H1 (cell line): ENCODE measurements at regions not wholly inside any gene's neighbourhood (a gene's known extent, or its start where the extent isn't known, plus 50 kb on each side); places are given as distances from the start of the nearest gene placed in this dataset.

Experiments used
- HDAC6 ChIP-seq: IDR thresholded peaks from one replicate; pipeline ENCODE4 v1.7.1; 2012; ENCODE audit warnings: low read depth, mild to moderate bottlenecking, inconsistent platforms, low read length, moderate library complexity
- POLR2AphosphoS5 ChIP-seq: IDR thresholded peaks from 2 replicates; pipeline ENCODE4 v1.6.1; 2011; ENCODE audit warnings: low read depth, low read length
- SIRT6 ChIP-seq: IDR thresholded peaks from one replicate; pipeline ENCODE4 v1.7.1; 2012; ENCODE audit warnings: low read length, inconsistent platforms
- TAF7 ChIP-seq: optimal IDR thresholded peaks from 2 replicates; pipeline ENCODE3; 2011; ENCODE audit warnings: low read depth, mild to moderate bottlenecking, inconsistent platforms, low read length, moderate library complexity, borderline replicate concordance
- TBP ChIP-seq: IDR thresholded peaks from 2 replicates; pipeline ENCODE4 v1.6.1; 2011; ENCODE audit warnings: low read depth, low read length, improper control_type of control experiment

GRCh38 chr1:219676012-219676765 is 63.3 kb upstream of the ZC3H11B start (continued):
- TF ChIP-seq HDAC6, result no peak
- no peak for TF ChIP-seq TAF7
- TF ChIP-seq POLR2AphosphoS5, result no peak
- TF ChIP-seq TBP, result no peak
- TF ChIP-seq SIRT6, result no peak
